ENCODE measurements at regions not wholly inside any gene's neighbourhood (a gene's known extent, or its start where the extent isn't known, plus 50 kb on each side); places are given as distances from the start of the nearest gene placed in this dataset.

DNA sequence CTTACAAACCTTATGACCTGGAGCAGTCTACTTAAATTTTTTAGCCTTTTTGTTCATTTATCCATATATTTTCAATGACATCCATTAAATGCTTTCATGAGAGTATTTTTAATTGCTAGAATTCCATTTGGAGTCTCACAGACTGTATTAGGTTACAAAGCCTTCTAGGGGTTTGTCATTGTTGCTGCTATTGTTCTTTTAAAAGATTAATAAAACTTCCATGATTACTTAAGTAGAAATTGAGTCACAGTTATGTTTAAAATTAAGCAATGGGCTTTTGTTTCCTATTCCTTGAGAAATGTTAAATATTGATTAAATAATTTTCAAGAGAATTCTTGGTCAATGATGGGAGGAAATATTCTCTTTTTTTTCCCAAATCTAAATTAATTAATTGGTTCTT is 1408.4 kb upstream of the RAG2 start:
- no peaks in the 10 kb centered on the region for H3K27me3 ChIP-seq
- H3K4me3 ChIP-seq, result no peak overlapping the region
- no peak overlapping the region for H3K27ac ChIP-seq
- no peak for DNase-seq (ENCODE audit: low read depth in 1 of 2, low spot score in 1 of 2)
- H3K9me3 ChIP-seq (ENCODE audit: low read depth), result no peaks in the 10 kb centered on the region
- H3K4me1 ChIP-seq (ENCODE audit: low read depth), result no peaks in the 10 kb centered on the region
- no peaks in the 10 kb centered on the region for H3K36me3 ChIP-seq
- TF ChIP-seq, protein P1, sequence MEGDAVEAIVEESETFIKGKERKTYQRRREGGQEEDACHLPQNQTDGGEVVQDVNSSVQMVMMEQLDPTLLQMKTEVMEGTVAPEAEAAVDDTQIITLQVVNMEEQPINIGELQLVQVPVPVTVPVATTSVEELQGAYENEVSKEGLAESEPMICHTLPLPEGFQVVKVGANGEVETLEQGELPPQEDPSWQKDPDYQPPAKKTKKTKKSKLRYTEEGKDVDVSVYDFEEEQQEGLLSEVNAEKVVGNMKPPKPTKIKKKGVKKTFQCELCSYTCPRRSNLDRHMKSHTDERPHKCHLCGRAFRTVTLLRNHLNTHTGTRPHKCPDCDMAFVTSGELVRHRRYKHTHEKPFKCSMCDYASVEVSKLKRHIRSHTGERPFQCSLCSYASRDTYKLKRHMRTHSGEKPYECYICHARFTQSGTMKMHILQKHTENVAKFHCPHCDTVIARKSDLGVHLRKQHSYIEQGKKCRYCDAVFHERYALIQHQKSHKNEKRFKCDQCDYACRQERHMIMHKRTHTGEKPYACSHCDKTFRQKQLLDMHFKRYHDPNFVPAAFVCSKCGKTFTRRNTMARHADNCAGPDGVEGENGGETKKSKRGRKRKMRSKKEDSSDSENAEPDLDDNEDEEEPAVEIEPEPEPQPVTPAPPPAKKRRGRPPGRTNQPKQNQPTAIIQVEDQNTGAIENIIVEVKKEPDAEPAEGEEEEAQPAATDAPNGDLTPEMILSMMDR (IDR thresholded peaks at IDR 0.05; ENCODE audit: low read depth, low read length), result no peak

- no peak overlapping the region for H3K27ac ChIP-seq
- no peaks in the 10 kb centered on the region for H3K9me3 ChIP-seq (ENCODE audit: low read depth)
- no peaks in the 10 kb centered on the region for H3K27me3 ChIP-seq
- no peaks in the 10 kb centered on the region for H3K4me1 ChIP-seq (ENCODE audit: low read depth)
- DNase-seq (ENCODE audit: low read depth in 1 of 2, low spot score in 1 of 2), result peak in 1 of 2 donors; percentile 87
- no peaks in the 10 kb centered on the region for H3K36me3 ChIP-seq
- TF ChIP-seq, protein P1 (IDR thresholded peaks at IDR 0.05; ENCODE audit: low read depth, low read length), result no peak
- H3K4me3 ChIP-seq, result no peak overlapping the region
Observed at GRCh38 chr11:38005597-38005996, 1407.6 kb upstream of the RAG2 start.

DNA sequence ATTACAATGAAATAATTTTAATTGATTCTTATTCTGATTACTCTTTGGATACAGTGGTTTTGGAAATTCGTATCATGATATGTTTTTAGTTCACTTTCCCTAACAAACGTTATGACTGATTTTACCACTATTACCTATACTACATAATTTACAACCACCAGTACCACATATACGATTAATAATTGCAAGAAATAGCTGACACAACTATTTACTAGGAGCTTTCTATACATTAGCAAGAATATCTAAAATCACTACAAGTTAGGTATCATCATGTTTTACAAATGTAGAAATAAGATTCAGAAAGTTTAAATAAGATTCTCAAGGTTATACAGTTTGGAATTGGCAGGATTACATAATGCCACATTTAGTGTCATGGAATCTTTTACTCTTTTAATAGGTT is 1401.1 kb upstream of the RAG2 start:
- H3K4me1 ChIP-seq (ENCODE audit: low read depth), result no peaks in the 10 kb centered on the region
- no peak for DNase-seq (ENCODE audit: low read depth in 1 of 2, low spot score in 1 of 2)
- no peak overlapping the region for H3K27ac ChIP-seq
- no peaks in the 10 kb centered on the region for H3K36me3 ChIP-seq
- H3K4me3 ChIP-seq, result no peak overlapping the region
- TF ChIP-seq, protein P1 (IDR thresholded peaks at IDR 0.05; ENCODE audit: low read depth, low read length), result no peak
- no peaks in the 10 kb centered on the region for H3K27me3 ChIP-seq
- no peaks in the 10 kb centered on the region for H3K9me3 ChIP-seq (ENCODE audit: low read depth)

DNA sequence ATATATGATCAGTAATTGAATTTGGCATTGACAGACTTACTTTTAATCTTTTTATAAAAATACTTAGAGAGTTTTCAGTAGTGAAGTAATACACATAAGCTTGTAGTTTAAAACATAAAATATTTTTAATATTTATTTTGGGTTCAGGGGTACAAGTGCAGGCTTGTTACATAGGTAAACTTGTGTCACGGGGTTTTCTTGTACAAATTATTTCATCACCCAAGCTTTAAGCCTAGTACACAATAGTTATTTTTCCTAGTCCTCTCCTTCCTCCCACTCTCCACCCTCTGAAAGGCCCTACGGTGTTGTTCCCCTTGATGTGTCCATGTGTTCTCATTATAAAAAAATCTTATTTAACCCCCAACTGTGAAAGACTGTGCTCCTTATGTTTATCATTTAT is 1397.8 kb upstream of the RAG2 start:
- TF ChIP-seq, protein P1 (IDR thresholded peaks at IDR 0.05; ENCODE audit: low read depth, low read length), result no peak
- Histone ChIP-seq H3K4me1 (ENCODE audit: low read depth) (no peaks in the 10 kb centered on the region), H3K36me3 (no peaks in the 10 kb centered on the region), H3K9me3 (ENCODE audit: low read depth) (no peaks in the 10 kb centered on the region), H3K4me3 (no peak overlapping the region), H3K27me3 (no peaks in the 10 kb centered on the region), H3K27ac (no peak overlapping the region)
- DNase-seq (ENCODE audit: low read depth in 1 of 2, low spot score in 1 of 2), result no peak

DNA sequence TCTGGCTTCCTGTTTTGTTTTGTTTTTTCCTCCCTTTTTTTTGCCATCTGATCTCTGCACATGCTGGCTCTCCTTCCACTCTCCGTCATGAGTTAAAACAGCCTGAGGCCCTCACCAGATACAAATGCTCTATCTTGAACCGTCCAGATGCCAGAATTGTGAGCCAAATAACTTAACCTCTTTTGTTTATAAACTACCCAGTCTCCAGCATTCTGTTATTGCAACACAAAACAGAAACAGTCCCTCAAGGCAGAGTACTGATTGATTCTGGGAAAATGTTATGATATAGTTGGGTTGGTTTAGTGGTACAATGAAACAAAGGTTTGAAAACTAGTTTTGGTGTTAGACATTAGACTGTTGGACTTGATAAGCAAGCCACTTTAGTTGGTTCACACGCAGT is 1390.0 kb upstream of the RAG2 start:
- DNase-seq (ENCODE audit: low read depth in 1 of 2, low spot score in 1 of 2), result peak in 1 of 2 donors; percentile 95
- TF ChIP-seq, protein P1 (IDR thresholded peaks at IDR 0.05; ENCODE audit: low read depth, low read length), result no peak
- H3K36me3 ChIP-seq, result no peaks in the 10 kb centered on the region
- no peaks in the 10 kb centered on the region for H3K27me3 ChIP-seq
- H3K9me3 ChIP-seq (ENCODE audit: low read depth), result no peaks in the 10 kb centered on the region
- H3K4me1 ChIP-seq (ENCODE audit: low read depth), result no peaks in the 10 kb centered on the region
- no peak overlapping the region for H3K27ac ChIP-seq
- no peak overlapping the region for H3K4me3 ChIP-seq

DNA sequence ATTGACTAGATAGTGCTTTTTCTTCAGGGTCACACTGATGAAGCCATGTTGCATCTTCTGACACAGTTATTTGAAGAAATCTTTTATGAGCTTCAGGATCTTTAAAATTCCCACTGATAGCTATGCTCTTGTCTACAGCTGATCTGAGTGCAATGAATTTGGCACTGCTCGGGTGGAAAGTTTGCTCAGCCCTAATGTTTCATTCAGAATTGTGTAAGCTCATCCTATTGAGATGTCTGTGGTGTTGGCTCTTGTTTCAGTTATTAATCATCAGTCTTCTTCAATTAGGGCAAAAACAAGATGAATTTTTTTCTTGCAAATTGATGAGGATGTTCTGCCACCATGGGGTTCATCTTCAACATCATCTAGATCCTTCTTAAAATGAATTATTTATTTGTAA is 1387.0 kb upstream of the RAG2 start:
- no peaks in the 10 kb centered on the region for H3K27me3 ChIP-seq
- H3K27ac ChIP-seq, result no peak overlapping the region
- no peak overlapping the region for H3K4me3 ChIP-seq
- TF ChIP-seq, protein P1 (IDR thresholded peaks at IDR 0.05; ENCODE audit: low read depth, low read length), result no peak
- no peaks in the 10 kb centered on the region for H3K36me3 ChIP-seq
- DNase-seq (ENCODE audit: low read depth in 1 of 2, low spot score in 1 of 2), result peak in 1 of 2 donors; percentile 58
- H3K4me1 ChIP-seq (ENCODE audit: low read depth), result peaks cover 6% of the 10 kb centered on the region
- no peaks in the 10 kb centered on the region for H3K9me3 ChIP-seq (ENCODE audit: low read depth)
